ENCODE measurements at regions not wholly inside any gene's neighbourhood (a gene's known extent, or its start where the extent isn't known, plus 50 kb on each side); places are given as distances from the start of the nearest gene placed in this dataset.

DNA sequence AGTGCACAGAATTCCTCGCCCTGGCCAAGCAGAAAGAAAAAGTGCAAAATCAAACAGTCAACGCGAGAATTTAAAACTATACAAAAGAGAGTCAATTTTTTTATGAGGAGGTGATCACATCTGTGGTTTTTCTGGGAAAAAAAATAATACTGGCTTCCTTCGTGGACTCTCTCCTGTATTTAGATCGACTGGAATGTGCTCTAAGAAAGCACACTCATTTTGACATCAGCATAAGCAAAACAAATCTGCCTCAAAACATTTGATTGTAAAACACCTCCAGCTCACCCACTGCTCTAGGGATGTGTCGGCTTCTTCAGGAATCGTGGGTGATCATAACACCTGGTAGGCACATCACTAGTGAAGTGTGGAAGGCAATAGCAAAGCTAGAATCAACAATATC, 417.4 kb upstream of the FAT1 start:
- Histone ChIP-seq H3K27me3 (no peaks in the 10 kb centered on the region), H3K9me3 (no peaks in the 10 kb centered on the region), H3K27ac (no peak overlapping the region), H3K36me3 (no peaks in the 10 kb centered on the region), H3K4me3 (no peak overlapping the region), H3K4me1 (no peaks in the 10 kb centered on the region)
- intact Hi-C loops (cut with DNase I) = no loop called here
- ATAC-seq (no peak), DNase-seq (no peak)
- WGBS (ENCODE audit: insufficient coverage, low coverage, low lambda C conversion rate, missing lambda C conversion rate) = 59% methylated on average over 7 of the region's 7 CpGs
- TF ChIP-seq, protein P1, sequence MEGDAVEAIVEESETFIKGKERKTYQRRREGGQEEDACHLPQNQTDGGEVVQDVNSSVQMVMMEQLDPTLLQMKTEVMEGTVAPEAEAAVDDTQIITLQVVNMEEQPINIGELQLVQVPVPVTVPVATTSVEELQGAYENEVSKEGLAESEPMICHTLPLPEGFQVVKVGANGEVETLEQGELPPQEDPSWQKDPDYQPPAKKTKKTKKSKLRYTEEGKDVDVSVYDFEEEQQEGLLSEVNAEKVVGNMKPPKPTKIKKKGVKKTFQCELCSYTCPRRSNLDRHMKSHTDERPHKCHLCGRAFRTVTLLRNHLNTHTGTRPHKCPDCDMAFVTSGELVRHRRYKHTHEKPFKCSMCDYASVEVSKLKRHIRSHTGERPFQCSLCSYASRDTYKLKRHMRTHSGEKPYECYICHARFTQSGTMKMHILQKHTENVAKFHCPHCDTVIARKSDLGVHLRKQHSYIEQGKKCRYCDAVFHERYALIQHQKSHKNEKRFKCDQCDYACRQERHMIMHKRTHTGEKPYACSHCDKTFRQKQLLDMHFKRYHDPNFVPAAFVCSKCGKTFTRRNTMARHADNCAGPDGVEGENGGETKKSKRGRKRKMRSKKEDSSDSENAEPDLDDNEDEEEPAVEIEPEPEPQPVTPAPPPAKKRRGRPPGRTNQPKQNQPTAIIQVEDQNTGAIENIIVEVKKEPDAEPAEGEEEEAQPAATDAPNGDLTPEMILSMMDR (IDR thresholded peaks at IDR 0.05) = no peak
- no peak for TF ChIP-seq POLR2A (IDR thresholded peaks at IDR 0.05)

DNA sequence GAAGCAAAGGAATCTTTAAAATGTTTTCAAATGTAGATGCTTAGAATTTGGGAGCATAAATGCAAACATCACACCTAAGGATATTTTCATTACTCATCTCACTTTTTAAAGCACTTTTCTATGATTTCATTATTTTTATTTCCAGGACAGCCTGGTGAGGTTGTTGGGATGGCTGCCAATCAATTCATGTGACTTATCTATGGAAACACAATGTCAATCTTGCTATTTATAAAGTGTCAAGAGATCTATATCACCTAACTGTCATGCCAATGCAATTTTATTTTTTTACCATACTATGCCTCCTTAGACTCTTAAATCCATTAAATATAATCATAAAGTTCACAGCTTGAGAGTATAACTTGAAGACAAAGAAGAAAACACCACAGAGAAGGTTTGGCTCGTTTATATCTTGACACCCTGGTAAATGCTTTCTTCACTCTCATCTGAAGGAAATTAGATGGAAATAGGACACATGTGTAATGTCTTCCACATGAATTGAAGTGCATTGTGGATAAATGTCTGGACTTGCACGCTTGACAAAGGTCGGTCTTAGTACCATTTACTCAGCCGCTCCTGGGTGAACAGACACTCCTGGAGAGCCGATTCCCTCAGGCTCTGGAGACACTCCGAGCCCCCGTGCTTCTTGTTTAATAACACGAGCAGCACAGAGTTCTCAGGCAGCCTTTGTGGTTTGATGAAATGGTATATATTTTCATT, 425.7 kb upstream of the FAT1 start:
- intact Hi-C loops (cut with DNase I) = no loop called here
- Histone ChIP-seq H3K4me1 (no peaks in the 10 kb centered on the region), H3K27me3 (no peaks in the 10 kb centered on the region), H3K4me3 (no peak overlapping the region), H3K36me3 (no peaks in the 10 kb centered on the region), H3K9me3 (no peaks in the 10 kb centered on the region), H3K27ac (no peak overlapping the region)
- DNase-seq (no peak), ATAC-seq (no peak)
- no peak for TF ChIP-seq POLR2A (IDR thresholded peaks at IDR 0.05)
- TF ChIP-seq, protein P1 (IDR thresholded peaks at IDR 0.05) = no peak
- 47% methylated on average over 5 of the region's 8 CpGs for WGBS (ENCODE audit: insufficient coverage, low coverage, low lambda C conversion rate, missing lambda C conversion rate)

DNA sequence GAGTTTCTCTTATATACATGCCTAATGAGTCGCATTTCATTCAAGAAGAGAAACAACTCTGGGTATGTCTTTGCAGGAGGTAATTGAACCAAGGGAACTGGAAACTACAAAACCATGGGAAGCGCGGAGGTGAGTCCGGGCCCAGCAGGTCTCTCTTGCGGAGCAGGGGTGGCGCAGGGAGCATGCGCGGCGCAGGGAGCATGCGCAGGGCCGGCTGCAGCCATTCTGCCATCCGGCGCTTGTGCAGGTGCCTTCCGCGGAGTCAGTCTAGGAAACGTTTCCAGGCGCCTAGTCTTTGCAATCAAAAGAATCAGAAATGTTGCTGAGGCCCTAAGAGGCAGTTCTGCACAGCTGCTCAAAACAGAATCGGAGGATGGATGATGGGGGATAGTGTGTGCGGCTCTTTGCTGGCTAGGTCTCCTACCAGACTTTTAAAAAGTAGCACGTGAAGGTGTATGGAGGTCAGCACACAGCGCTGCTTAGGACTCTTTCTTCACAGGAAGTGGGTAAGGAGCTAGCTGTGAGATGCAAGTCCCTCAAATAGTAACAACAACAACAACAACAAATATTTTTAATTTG, 433.8 kb upstream of the FAT1 start:
- WGBS (ENCODE audit: insufficient coverage, low coverage, low lambda C conversion rate, missing lambda C conversion rate) = 66% methylated on average over 10 of the region's 21 CpGs

DNA sequence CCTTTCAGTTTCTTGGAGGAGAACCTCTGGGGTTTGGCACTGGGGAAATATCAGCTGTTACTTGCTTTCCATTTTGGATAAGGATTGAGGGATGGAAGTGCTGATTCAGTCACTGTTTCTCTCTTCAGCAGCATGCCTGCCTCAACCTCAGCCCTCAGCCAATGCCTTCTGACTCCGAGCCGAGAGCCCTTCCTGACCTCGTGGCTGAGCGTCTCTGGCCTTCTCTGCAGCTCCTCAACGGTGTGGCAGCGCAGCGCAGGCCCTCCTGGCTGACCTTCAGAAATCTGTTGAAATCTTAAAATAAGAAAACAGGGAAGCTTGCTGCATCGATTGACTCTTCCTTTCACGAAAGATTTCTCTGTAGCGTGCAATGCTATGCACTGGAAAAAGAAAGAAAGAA, 434.3 kb upstream of the FAT1 start:
- DNase-seq = no peak
- no peak for ATAC-seq
- no peaks in the 10 kb centered on the region for H3K36me3 ChIP-seq
- WGBS (ENCODE audit: insufficient coverage, low coverage, low lambda C conversion rate, missing lambda C conversion rate) = 73% methylated on average over 5 of the region's 10 CpGs
- H3K4me3 ChIP-seq = no peak overlapping the region
- no peak overlapping the region for H3K27ac ChIP-seq
- H3K27me3 ChIP-seq = no peaks in the 10 kb centered on the region
- H3K9me3 ChIP-seq = no peaks in the 10 kb centered on the region
- intact Hi-C loops (cut with DNase I) = no loop called here
- no peaks in the 10 kb centered on the region for H3K4me1 ChIP-seq
- TF ChIP-seq POLR2A (IDR thresholded peaks at IDR 0.05) = no peak
- TF ChIP-seq, protein P1 (IDR thresholded peaks at IDR 0.05) = no peak

More for the DNA sequence above, 433.8 kb upstream of the FAT1 start:
- no peak overlapping the region for H3K27ac ChIP-seq
- no peak for ATAC-seq
- H3K9me3 ChIP-seq = no peaks in the 10 kb centered on the region
- no peak overlapping the region for H3K4me3 ChIP-seq
- TF ChIP-seq POLR2A (IDR thresholded peaks at IDR 0.05) = no peak
- TF ChIP-seq, protein P1 (IDR thresholded peaks at IDR 0.05) = no peak
- H3K27me3 ChIP-seq = no peaks in the 10 kb centered on the region
- no peaks in the 10 kb centered on the region for H3K36me3 ChIP-seq
- intact Hi-C loops (cut with DNase I) = no loop called here
- DNase-seq = no peak
- H3K4me1 ChIP-seq = no peaks in the 10 kb centered on the region
